ENCODE measurements at regions not wholly inside any gene's neighbourhood (a gene's known extent, or its start where the extent isn't known, plus 50 kb on each side); places are given as distances from the start of the nearest gene placed in this dataset.
A peak's percentile ranks its signal among the peaks of the same experiment; 100 is the strongest.

- no peak for TF ChIP-seq CTCF (IDR thresholded peaks at IDR 0.05)
- Histone ChIP-seq H3K4me3 (no peak overlapping the region), H3K27ac (no peak overlapping the region)
- no peak for DNase-seq (ENCODE audit: low spot score)
These were observed 414.1 kb upstream of the ESRRG start for GRCh38 chr1:217137210-217137881.

- no peak for DNase-seq (ENCODE audit: low spot score)
- no peak overlapping the region for H3K27ac ChIP-seq
- no peak for TF ChIP-seq CTCF (IDR thresholded peaks at IDR 0.05)
- H3K4me3 ChIP-seq = no peak overlapping the region
These were observed 413.6 kb upstream of the ESRRG start for GRCh38 chr1:217136895-217137205.

GRCh38 chr1:217135987-217136894, 413.0 kb upstream of the ESRRG start:
- Histone ChIP-seq H3K27ac (no peak overlapping the region), H3K4me3 (peak overlapping the region; percentile 75)
- no peak for TF ChIP-seq CTCF (IDR thresholded peaks at IDR 0.05)
- DNase-seq (ENCODE audit: low spot score) = no peak

GRCh38 chr1:217135569-217135915, 412.3 kb upstream of the ESRRG start:
- peak; percentile 69 for DNase-seq (ENCODE audit: low spot score)
- Histone ChIP-seq H3K27ac (no peak overlapping the region), H3K4me3 (peak overlapping the region; percentile 75)
- TF ChIP-seq CTCF (IDR thresholded peaks at IDR 0.05) = no peak

- Histone ChIP-seq H3K27ac (no peak overlapping the region), H3K4me3 (peak overlapping the region; percentile 75)
- no peak for DNase-seq (ENCODE audit: low spot score)
- no peak for TF ChIP-seq CTCF (IDR thresholded peaks at IDR 0.05)
These were observed 411.8 kb upstream of the ESRRG start for GRCh38 chr1:217134857-217135568.

GRCh38 chr1:217133958-217134856, 411.0 kb upstream of the ESRRG start:
- TF ChIP-seq CTCF (IDR thresholded peaks at IDR 0.05) = no peak
- Histone ChIP-seq H3K27ac (no peak overlapping the region), H3K4me3 (peak overlapping the region; percentile 75)
- DNase-seq (ENCODE audit: low spot score) = no peak
